ENCODE measurements at regions not wholly inside any gene's neighbourhood (a gene's known extent, or its start where the extent isn't known, plus 50 kb on each side); places are given as distances from the start of the nearest gene placed in this dataset. TPM values are rescaled to one million over a fixed set of nuclear protein-coding genes. Genes with fewer than 3 reads are reported as not detected.

DNA sequence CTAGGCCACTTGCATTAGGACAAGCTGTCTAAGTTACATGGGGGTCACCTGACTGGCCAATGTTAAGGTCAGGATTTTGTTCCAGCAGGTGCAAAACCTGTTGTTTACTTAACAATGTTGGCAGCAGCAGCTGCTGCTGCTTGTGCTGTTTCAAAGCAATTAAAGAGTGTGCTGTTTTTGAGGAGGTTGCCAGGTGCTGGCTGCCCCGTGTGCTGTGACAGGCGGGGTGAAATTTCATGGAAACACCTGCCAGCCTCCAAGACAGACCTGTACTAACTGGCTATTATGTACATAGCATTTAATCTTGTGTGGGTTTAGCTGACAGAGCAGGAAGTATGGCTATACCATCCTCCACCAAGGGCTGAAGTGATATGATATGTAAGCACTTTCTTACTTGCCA, 224.9 kb downstream of the ASXL3 start:
- Histone ChIP-seq H3K4ac (ENCODE audit: low read depth in 1 of 2, low read length in 2 of 2) (no peak overlapping the region), H3K4me1 (ENCODE audit: control insufficient read depth, insufficient read depth, low read depth, low read length) (peaks cover 3% of the 10 kb centered on the region), H3K18ac (ENCODE audit: low read depth in 1 of 2, low read length in 2 of 2) (no peak overlapping the region), H3K4me2 (ENCODE audit: low read length, poor library complexity, severe bottlenecking) (peak overlapping the region; percentile 25), H3K23ac (ENCODE audit: low read length in 2 of 2) (no peak overlapping the region), H2BK12ac (ENCODE audit: low read length in 2 of 2) (no peak overlapping the region), H3K27ac (ENCODE audit: low read length, poor library complexity, severe bottlenecking) (peak overlapping the region; percentile 5), H2BK5ac (ENCODE audit: low read depth, low read length, poor library complexity, severe bottlenecking) (no peak overlapping the region), H3K14ac (ENCODE audit: low read length in 2 of 2) (no peak overlapping the region), H3K36me3 (ENCODE audit: control insufficient read depth in 1 of 2, insufficient read depth in 2 of 2, low read depth in 1 of 2, low read length in 2 of 2) (no peaks in the 10 kb centered on the region), H3K27me3 (ENCODE audit: control insufficient read depth in 1 of 2, insufficient read depth in 1 of 2, low read length in 2 of 2) (no peaks in the 10 kb centered on the region), H3K4me3 (ENCODE audit: insufficient read depth in 1 of 2, low read depth in 1 of 2, low read length in 2 of 2) (no peak overlapping the region), H2BK15ac (ENCODE audit: low read depth, poor library complexity, severe bottlenecking) (no peak overlapping the region), H3K79me1 (replicated peaks; ENCODE audit: low read length, poor library complexity, severe bottlenecking) (no peaks in the 10 kb centered on the region), H4K8ac (ENCODE audit: low read length) (no peak overlapping the region), H4K91ac (ENCODE audit: low read length) (no peak overlapping the region), H2AK5ac (ENCODE audit: low read length, severe bottlenecking) (peak overlapping the region; percentile 53), H2BK120ac (ENCODE audit: low read depth, low read length) (no peak overlapping the region), H3K9ac (ENCODE audit: low read length) (no peak overlapping the region), H2AFZ (ENCODE audit: low read depth, low read length) (no peak overlapping the region), H3K9me3 (ENCODE audit: control insufficient read depth, low read length) (no peaks in the 10 kb centered on the region)
- 94% methylated on average over 2 of the region's 2 CpGs for WGBS
- DNase-seq, result no peak

Small RNA genes lying in the stretch of these regions (small RNA-seq; reads per million reads assigned to genes)
- gene RF00019 (ENCODE audit: low read depth), result not detected

Measured in mesenchymal stem cell (in vitro differentiated cells and primary cell).